ENCODE measurements at regions not wholly inside any gene's neighbourhood (a gene's known extent, or its start where the extent isn't known, plus 50 kb on each side); places are given as distances from the start of the nearest gene placed in this dataset.

DNA sequence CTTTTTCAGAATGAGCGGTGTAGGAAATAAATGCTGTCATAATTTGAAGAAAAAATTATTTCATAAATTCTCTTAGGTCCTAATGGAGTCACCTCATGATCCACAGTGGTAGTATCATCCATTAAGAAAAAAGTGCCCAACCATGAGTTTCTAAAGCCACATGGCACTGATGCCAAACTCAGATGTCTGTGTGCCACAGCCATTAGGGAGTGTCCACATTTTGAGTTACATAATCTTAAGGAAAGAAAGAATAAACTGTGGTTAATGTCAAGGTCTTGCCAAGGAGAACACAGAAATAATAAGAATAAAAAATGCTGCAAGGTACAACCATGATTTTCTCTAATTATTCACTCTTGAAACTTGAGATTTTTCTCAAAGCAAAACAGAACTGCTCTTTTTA lies 1101.8 kb downstream of the SORCS3 start:
- DNase-seq (ENCODE audit: low read depth, low spot score): no peak
- Histone ChIP-seq H3K9me3 (ENCODE audit: control insufficient read depth, insufficient read depth, low read depth, low read length) (no peaks in the 10 kb centered on the region), H3K4me3 (ENCODE audit: low read depth in 2 of 2, low read length in 2 of 2) (no peak overlapping the region), H3K36me3 (ENCODE audit: control insufficient read depth, insufficient read depth, low read length) (no peaks in the 10 kb centered on the region), H3K27me3 (ENCODE audit: control insufficient read depth, insufficient read depth, low read length) (no peaks in the 10 kb centered on the region), H3K27ac (ENCODE audit: low read length) (no peak overlapping the region), H3K4me1 (ENCODE audit: control insufficient read depth, insufficient read depth, low read length) (no peaks in the 10 kb centered on the region)
- POLR2A ChIA-PET: no interaction called here
- TF ChIP-seq SIN3A (IDR thresholded peaks at IDR 0.05; ENCODE audit: borderline replicate concordance, insufficient read depth, low read depth, low read length) (no peak), TCF7L2 (IDR thresholded peaks at IDR 0.05; ENCODE audit: low read depth, low read length) (no peak), POLR2AphosphoS5 (IDR thresholded peaks at IDR 0.05; ENCODE audit: low read depth, low read length) (no peak)
- TF ChIP-seq, protein P1, sequence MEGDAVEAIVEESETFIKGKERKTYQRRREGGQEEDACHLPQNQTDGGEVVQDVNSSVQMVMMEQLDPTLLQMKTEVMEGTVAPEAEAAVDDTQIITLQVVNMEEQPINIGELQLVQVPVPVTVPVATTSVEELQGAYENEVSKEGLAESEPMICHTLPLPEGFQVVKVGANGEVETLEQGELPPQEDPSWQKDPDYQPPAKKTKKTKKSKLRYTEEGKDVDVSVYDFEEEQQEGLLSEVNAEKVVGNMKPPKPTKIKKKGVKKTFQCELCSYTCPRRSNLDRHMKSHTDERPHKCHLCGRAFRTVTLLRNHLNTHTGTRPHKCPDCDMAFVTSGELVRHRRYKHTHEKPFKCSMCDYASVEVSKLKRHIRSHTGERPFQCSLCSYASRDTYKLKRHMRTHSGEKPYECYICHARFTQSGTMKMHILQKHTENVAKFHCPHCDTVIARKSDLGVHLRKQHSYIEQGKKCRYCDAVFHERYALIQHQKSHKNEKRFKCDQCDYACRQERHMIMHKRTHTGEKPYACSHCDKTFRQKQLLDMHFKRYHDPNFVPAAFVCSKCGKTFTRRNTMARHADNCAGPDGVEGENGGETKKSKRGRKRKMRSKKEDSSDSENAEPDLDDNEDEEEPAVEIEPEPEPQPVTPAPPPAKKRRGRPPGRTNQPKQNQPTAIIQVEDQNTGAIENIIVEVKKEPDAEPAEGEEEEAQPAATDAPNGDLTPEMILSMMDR (IDR thresholded peaks at IDR 0.05): no peak
- TF ChIP-seq, protein P2, sequence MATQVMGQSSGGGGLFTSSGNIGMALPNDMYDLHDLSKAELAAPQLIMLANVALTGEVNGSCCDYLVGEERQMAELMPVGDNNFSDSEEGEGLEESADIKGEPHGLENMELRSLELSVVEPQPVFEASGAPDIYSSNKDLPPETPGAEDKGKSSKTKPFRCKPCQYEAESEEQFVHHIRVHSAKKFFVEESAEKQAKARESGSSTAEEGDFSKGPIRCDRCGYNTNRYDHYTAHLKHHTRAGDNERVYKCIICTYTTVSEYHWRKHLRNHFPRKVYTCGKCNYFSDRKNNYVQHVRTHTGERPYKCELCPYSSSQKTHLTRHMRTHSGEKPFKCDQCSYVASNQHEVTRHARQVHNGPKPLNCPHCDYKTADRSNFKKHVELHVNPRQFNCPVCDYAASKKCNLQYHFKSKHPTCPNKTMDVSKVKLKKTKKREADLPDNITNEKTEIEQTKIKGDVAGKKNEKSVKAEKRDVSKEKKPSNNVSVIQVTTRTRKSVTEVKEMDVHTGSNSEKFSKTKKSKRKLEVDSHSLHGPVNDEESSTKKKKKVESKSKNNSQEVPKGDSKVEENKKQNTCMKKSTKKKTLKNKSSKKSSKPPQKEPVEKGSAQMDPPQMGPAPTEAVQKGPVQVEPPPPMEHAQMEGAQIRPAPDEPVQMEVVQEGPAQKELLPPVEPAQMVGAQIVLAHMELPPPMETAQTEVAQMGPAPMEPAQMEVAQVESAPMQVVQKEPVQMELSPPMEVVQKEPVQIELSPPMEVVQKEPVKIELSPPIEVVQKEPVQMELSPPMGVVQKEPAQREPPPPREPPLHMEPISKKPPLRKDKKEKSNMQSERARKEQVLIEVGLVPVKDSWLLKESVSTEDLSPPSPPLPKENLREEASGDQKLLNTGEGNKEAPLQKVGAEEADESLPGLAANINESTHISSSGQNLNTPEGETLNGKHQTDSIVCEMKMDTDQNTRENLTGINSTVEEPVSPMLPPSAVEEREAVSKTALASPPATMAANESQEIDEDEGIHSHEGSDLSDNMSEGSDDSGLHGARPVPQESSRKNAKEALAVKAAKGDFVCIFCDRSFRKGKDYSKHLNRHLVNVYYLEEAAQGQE (IDR thresholded peaks at IDR 0.05; ENCODE audit: insufficient read depth in 1 of 2, low read depth in 2 of 2, low read length in 1 of 2): no peak
- no peak for ATAC-seq
- BruUV-seq (replicated peaks): no TSS peak
- CTCF ChIA-PET: no interaction called here
- in situ Hi-C loops (cut with HindIII; ENCODE audit: low pct_unique_long_range_greater_than_20kb, low sequenced_read_pairs): no loop called here
- intact Hi-C loops (cut with micrococcal nuclease; ENCODE audit: unreplicated experiment): no loop called here

DNA sequence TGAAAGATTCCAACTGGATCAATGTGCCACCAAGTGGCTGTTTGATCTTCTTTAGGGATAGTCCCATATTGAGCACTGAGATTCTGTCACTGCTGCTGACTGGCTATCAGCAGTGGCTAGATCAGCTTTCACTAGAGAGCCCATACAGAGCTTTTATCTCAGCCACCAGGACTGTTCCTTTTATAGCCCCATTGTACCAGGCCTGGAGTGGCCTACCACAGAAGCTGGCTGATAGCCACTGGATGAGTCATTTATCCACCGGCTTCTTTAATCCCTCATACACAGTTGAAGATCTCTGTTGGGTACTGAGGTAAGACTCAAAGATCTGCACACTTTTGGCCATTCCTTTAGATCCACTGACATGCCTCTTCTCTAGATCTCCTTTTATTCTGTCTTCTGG lies 1101.1 kb downstream of the SORCS3 start:
- Histone ChIP-seq H3K36me3 (ENCODE audit: control insufficient read depth, insufficient read depth, low read length) (no peaks in the 10 kb centered on the region), H3K27me3 (ENCODE audit: control insufficient read depth, insufficient read depth, low read length) (no peaks in the 10 kb centered on the region), H3K27ac (ENCODE audit: low read length) (no peak overlapping the region), H3K4me1 (ENCODE audit: control insufficient read depth, insufficient read depth, low read length) (no peaks in the 10 kb centered on the region), H3K4me3 (ENCODE audit: low read depth in 2 of 2, low read length in 2 of 2) (no peak overlapping the region), H3K9me3 (ENCODE audit: control insufficient read depth, insufficient read depth, low read depth, low read length) (no peaks in the 10 kb centered on the region)
- TF ChIP-seq TCF7L2 (IDR thresholded peaks at IDR 0.05; ENCODE audit: low read depth, low read length) (no peak), POLR2AphosphoS5 (IDR thresholded peaks at IDR 0.05; ENCODE audit: low read depth, low read length) (no peak)
- TF ChIP-seq, protein P2 (IDR thresholded peaks at IDR 0.05; ENCODE audit: insufficient read depth in 1 of 2, low read depth in 2 of 2, low read length in 1 of 2): no peak
- TF ChIP-seq, protein P1 (IDR thresholded peaks at IDR 0.05): 0 out of 2 replicates have a peak, but pooled peaks have one; percentile 8
- ATAC-seq: no peak
- POLR2A ChIA-PET: no interaction called here
- CTCF ChIA-PET: no interaction called here
- intact Hi-C loops (cut with micrococcal nuclease; ENCODE audit: unreplicated experiment): no loop called here
- DNase-seq (ENCODE audit: low read depth, low spot score): no peak
- in situ Hi-C loops (cut with HindIII; ENCODE audit: low pct_unique_long_range_greater_than_20kb, low sequenced_read_pairs): no loop called here
- no TSS peak for BruUV-seq (replicated peaks)

All from Panc1 (cell line).